ENCODE measurements at regions not wholly inside any gene's neighbourhood (a gene's known extent, or its start where the extent isn't known, plus 50 kb on each side); places are given as distances from the start of the nearest gene placed in this dataset.
"Not testable (repeated sequence)": the region's sequence is repeated elsewhere in the genome, so short reads cannot be mapped to it uniquely, and the experiment has no call there.

DNA sequence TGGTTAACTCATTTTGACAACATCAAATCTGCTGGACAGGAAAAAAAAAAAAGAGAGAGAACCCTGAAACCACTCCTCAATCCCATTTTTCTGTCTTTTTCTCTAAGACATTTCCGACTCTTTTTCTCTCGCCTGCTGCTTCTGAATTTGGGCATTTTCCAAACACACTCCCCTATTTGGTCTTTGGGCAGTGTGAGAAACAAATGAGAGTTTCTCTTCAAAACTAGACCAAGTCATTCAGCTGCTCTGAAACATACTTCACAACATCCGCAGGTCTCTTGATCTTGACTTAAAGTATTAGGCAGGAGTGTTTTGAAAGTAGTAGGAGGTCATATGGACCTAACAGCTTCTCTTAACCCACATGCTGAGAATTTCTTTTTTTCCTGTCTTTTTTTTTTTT lies 364.8 kb upstream of the ESRRG start:
- DNase-seq = peak; percentile 55

DNA sequence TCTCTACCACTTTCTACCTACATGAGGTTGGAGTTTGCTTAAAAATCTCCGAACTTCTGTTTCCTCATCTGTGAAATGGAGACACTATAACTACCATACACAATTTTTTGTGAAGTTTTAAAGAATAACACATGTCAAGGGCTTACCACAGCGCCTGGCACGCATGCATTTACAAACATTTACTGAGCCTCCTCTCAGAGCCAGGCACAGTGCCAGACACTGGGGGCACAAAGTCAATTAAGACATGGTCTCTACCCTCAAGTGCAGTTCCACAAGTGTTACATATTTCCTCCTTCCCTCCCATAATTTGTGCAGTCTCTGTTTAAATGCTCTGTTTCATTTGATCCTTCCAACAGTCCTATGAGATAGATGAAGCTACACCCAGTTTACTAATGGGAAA lies 356.4 kb upstream of the ESRRG start:
- no peak for DNase-seq

DNA sequence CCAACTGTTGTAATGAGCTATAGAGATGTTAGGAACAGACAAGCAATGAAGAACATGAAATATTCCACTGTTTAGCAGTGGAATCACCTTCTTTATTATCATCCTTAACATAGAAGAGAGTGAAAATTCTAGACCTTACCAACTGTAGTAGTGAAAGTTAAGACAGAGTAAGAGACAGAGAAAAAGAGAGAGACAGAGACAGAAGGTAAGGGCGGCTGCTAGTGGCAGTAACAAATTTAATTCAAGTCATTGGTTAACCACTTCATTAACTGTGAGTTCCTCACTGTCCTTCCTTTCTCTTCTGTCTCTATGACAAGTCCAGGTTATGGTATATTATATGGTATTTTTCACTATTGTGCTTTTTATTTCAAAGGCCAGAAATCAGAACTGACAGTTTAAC lies 355.7 kb upstream of the ESRRG start:
- DNase-seq = no peak

DNA sequence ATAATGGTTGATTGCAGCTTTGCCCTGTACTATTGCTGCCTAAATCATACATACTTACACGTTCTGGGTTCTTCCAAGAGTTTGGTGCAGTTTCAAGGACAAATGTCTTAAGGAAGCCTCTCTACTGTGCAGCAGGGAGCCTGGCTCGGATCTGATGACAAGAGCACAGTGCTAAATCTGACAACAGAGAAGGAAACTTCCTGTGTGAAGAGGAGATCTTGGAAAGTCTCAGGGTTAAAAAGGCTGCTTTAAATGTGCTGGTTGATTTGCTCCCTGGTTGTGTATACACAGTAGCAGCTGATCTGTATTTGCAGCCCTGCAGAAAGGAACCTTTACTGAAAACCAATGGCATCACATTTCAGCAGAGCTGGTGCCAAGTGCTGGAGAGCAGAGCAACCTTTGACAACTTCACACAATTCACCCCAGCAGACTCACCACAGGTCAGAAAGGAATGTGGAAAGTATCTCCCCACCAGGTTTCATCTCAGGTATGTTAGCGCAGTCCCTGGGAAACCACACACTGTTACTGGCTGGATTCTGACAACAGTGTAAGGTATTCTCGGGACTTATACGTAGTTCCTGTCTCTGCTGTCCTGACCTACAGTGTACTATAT lies 355.0 kb upstream of the ESRRG start:
- peak; percentile 48 for DNase-seq

DNA sequence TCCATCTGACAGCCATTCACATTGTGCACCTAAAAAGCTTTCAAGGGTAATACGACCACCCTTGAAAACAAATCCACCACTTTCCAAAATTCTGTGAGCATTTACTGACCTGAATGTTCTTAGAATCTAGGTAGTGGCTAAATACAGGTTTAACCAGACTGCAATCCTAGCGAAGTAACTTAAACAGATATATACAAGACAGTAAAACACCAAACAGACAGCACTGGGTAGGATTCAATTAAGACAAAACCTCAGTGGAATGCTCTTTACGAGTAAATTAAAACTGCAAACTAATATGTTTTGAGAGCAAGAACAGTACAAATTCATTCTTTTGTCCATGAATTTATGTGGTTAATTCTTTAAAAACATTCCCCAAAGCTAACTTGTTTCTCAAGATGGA lies 354.2 kb upstream of the ESRRG start:
- DNase-seq = no peak

DNA sequence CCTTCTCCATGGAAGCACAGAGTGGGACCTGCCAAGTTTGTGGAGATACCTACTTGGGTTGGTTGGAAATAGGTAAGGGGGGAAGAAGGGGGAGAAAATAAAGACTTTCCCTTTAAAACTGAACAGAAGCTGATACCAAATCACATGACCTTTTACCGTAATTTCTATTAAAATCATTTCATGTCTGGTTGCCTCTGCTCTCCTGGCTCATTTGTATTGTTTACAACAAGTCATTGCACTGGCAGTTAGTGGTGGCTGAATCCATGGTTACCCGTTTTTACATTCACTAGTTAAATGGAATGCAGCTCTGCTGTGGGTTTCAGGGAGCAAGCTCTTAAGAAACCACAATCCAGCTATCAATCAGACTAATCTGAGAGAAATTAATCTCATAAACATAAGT lies 353.7 kb upstream of the ESRRG start:
- peak; percentile 68 for DNase-seq

DNA sequence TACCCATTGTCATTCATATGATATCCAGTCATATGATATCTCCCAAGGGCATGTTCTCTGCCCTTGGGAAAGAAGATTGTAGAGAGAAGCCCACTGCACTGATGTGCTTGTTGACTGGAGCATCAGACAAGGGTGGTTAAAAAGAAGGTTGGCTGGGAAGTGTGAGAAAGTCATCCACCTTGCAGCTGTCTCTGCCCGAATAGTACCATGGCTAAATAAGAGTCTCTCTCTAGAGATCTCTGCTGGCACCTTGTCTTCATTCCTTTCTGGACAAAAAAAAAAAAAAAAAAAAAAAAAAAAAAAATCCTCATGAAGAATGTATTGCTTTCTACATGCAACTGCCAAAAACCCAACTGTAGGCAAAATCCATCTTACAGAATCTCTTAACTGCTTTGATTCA lies 349.7 kb upstream of the ESRRG start:
- no peak for DNase-seq

DNA sequence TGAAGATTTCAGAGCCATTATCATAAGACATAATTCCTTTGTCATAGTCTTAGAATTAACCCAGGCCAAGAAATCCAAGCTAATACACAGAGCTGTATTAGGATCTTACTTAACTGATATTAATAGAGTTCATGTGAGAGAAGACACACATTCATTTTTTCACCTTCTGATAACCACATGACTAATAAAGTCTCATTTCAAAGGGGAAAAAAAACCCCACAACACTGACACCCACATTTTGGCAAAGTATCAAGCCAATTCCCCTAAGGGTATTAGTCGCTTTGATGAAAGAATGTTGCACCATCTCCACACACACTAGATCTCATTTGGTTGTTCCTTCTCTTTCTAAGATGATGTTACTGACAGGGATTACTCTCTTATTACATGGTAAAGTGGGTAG lies 344.4 kb upstream of the ESRRG start:
- no peak for DNase-seq

DNA sequence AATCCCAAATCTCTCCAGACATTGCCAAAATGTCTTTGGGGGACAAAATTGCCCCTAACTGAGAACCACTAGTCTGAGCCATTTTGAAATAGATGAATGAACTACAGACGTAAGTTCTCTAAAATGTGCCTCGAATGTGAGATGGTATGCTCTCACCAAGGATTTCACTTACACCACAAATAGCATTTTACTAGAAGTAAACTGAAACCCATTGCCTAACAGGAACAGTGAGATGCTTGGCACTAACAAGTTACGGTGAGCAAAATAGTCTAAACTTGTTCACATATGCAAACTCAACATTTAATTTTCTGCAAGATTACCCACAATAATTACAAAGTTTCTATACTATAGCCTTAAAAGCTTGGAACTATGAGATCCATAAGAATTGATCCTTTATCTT lies 343.6 kb upstream of the ESRRG start:
- DNase-seq = no peak

DNA sequence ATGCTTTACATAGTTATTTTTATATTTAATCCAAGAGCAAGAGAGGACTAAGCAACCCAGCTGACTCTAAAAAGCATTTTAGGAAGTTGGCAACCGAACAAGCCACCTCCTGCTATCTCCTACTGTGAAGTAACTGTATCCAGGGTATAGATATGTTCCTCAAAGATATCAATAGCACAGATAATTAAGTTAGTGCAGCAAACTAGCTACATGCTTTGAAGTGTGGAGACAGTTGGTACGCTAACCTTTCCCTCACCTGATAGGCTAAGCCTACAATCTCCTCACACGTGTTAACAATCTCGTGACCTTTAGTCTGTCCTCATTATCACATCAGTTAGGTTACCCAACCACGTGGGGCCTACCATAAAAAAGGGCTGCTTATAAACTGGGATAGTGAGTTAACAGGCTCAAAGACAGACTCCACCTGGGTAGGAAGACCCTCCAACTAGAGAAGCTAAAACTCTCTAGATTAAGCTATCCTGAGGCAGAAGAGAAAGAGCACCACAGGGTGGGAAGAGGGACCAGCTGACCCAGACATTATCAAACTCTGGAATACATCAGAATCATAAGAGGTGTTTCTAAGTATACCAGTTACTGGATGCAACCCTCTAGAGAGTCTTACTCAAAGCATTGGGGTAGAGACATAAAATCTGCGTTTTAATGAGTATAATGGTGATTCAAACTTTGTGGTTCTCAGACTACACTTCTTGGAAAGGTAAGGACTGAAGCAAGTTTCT lies 340.1 kb upstream of the ESRRG start:
- no peak for DNase-seq

DNA sequence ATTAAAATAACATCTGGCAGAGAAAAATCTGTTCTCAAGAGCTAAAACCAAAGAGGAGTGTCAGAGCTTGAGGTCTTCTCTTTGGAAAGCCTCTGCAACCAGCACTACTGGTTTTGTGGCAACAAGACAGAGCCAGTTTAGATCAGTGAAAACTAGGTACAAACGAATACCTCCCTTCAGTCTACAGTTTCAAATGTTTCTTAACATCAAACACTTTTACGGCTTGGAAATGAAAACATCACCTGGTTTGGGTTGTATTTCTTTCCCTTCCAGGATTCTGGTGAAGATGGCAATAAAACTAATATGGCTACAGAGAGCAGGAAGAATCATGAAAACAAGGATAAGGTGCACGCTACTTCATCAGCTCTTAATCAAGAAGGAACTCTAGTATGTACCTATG lies 339.4 kb upstream of the ESRRG start:
- no peak for DNase-seq

DNA sequence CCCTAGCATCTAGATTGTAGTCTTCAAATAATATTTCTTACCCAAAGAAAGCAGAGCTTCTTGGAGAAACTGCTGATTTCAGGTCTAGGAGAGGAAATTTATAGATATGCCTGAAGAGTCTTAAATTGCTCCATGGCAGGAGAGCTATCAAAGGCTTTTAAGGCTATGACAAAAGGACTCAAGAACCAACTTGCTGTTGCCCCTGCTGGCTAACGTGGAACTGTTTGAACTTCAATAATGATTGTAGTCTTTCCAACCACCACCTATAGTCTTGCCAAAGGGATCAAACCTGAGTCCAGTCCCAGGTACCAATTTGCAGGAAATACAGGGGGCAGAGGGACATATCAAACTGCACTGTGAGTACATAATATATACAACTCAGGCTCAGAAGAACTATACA lies 336.2 kb upstream of the ESRRG start:
- no peak for DNase-seq

DNA sequence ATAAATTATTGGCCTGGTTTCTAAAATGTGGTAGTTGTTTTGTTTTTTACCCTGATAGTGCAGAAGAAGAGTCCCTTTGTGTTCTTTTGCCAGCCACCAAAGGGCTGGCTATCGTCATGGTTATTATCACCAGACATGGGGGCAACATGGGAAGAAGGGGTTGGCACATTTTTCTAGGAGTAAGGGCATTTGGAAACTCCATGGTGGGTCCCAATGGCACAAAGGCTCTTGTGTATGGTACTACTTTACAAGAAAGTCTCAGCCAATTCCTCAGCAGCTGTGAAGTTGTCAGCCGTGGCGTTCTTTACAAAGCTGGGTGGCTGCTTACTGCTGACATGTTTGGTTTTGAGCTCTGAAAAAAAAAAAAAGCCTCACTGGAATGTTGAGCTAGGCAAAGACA lies 330.4 kb upstream of the ESRRG start:
- DNase-seq = peak; percentile 18

DNA sequence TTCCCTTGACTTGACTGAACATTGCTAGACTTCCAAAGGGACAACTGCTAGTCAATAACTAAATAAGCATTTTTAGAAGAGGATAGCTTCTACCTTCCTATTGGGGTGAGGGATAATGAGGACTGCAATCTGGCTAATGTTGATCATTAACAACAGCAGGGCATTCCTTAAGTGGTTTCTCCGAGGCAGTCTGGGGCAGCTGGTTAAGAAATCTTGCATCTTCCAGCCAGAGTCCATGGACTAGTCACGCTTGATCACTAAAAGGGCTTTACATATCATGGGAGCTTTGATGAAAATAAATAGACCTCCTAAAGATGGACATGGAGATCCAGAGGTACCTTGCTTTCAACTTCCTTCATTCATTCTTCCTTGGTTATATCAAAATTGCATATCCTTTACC lies 329.4 kb upstream of the ESRRG start:
- no peak for DNase-seq

DNA sequence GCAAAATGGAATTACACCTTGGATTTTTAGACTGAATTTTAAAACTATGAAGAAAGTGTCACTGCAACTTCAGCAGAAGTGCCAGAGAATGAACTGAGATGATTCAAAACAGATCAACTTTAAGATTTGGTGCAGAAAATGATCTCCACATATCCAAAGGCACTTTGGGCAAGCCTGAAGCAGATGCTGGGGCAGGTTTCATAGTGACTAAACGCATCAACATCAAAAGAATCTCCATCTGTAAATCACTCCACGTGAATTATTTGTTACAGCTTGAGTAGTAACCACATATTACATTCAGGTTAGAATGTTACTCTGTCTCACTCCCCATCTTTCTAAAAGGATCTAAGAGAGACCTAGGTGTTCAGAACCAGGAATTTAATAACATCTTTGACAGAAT lies 329.0 kb upstream of the ESRRG start:
- DNase-seq = no peak

DNA sequence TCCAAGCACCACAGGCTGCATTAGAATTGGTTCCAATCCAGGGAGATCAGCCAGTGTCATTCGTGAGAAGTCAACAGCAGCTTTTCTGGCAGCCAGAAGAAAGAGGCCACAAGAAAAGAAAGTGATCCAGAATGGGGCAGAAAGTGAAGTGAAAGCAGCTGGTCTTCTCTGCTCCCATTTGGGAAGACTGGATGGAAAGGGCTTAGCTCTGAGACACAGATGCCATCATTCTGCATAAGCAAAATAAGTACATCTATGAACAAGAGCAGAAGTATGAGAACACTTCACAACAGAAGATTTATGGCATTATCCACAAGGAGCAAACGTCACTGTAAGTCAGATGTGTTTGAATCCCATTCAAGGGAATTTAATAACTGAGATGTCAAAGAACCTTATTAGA lies 326.5 kb upstream of the ESRRG start:
- DNase-seq = no peak

DNA sequence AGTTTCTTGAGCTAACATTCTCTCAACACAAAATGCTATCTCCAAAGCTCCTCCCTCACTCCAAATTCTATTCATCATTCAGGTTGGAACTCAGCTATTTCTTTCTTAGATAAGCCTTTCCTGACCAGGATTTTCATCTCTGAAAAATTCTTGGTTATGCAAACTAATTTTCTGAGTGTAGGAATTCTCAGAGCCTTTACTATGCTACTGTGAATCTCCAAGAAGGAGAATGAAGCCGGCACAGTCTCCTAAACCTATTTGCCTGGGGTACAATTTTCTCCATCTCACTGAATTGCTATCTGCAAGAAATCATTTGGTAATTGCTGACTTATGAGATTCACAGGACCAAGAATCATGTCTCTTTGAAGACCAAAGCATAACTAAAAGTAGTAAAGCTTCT lies 325.9 kb upstream of the ESRRG start:
- no peak for DNase-seq

DNA sequence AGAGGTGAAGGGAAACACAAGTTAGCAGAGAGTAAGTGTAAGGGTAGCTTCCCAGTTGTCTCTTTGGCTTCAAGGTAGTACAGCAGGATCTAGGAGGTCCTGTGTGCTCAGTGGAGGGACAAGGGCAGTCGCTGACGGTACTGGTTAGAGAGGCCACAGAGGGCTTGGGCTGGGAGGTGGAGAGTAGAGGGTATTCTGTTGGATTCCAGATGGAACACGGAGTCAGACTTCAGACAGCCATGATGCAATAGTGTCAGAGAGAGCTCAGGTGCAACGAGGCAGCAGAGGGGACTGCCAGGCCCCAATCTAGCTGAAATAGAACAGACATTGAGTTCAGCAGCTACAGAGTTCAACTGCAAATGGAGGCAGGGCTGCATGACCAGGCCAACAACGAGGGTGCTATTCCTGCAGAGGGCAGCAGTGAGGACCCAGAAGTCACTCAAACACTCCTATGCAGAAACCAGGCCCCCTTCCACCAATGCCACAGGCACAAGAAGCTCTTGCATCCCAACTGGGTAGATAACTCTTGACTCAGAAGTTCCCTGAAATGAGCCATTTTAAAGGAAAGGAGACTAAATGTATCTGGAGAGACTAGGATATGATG lies 325.0 kb upstream of the ESRRG start:
- DNase-seq = no peak

DNA sequence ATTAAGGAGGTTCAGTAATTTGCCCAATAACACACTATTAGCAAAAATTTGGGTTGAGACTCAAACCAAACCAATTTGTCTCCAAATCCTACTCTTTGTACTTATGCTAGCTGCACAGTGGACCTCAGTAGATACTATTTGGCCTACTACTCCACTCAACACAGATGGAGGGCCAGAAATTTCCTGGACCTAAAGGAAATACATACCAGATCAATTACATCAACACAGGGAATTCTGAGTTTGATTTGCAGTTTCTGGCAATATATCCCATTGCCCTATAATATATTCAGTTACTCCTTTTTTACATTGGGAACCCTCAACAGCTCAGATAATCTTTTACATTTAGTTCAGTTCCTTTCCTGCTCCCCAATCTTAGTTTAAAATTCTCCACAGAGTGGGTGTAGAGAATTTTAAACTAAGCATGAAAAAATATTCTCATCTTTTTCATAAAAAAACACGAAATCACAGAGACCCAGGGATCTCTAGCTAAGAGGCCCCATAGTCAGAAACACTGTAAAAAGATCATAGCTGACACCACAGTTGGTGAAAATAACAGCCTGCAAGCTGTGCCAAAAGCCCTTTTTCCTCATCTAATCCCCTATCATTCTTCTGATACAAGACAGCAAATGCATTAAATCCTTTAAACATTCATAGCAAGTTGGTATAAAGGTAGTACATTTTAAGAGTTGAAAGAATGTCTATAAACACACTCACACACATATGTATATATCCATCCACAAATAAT lies 317.7 kb upstream of the ESRRG start:
- no peak for DNase-seq

DNA sequence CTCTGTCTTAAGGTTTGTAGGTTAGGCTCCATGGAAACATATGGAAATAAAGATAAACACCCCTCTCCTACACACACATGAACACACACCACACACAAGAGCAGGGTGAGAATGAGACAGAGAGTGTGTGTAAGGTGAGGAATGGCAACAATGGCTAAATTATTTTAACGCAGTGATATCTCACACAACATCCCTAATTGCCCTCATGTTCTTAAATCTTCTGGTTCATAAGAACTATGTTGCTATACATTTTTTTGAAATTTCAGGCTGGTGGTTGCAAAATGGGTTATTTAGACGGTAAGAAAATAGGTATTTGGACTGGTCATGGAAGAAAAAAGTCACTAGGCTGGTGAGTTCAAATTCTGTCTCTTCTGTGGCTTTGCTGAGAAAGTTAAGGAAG lies 316.7 kb upstream of the ESRRG start:
- DNase-seq = no peak

DNA sequence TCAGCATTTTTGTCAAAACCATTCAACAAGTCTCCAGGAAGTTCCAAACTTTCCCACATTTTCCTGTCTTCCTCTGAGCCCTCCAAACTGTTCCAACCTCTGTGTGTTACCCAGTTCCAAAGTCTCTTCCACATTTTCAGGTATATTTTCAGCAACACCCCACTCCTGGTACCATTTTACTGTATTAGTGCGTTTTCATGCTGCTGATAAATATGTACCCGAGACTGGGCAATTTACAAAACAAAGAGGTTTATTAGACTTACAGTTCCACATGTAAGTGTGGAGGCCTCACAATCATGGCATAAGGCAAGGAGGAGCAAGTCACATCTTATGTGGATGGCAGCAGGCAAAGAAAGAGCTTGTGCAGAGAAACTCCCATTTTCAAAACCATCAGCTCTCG lies 315.9 kb upstream of the ESRRG start:
- not testable (repeated sequence) for DNase-seq

DNA sequence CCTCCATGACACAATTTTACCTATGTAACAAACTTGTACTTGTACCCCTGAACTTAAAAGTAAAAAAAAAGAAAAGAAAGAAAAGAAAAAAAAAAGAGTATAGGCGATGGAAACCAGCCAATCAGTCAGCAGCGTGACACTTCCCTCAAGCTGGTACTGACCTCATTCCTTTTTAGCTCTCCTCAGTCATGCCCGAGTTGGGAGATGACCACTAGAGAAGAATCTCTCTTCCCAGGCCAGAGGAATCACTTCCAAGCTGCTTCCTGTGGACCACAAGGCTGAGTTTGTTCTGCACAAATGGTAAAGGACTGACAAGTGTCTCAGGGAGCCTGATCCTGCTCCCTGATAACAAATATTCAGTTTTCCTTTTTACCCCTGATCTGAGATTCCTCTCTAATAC lies 313.5 kb upstream of the ESRRG start:
- DNase-seq = no peak

DNA sequence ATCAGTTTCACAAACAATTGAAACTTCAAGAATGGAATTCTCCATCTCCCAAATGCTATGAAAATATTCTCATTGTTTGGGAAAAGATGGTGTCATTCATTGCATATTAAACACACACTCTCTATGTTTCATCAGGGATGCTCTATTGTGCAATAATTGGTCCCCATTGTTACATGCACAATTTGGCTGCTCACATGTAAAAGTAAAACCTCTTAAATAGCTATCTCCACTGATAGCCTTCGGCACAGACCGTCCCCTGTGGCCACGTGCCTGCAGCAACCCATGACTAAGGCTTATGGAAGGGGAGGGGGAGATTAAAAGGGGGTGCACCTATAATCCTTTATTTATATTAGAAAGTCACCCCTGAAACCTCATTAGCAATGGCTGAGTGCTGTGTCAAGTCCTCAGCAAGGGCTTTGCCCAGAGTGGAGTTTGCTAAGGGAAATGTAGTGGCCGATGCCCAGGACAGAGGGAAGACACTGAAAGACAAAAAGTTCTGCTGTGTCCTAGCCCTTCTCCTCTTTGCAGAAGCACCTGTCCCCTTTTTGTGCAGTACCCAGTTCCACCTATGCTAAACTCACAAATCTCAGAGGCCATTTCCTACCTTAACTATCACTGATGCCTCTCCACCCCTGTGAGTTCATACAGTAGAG lies 309.6 kb upstream of the ESRRG start:
- DNase-seq = no peak
